ENCODE measurements at regions not wholly inside any gene's neighbourhood (a gene's known extent, or its start where the extent isn't known, plus 50 kb on each side); places are given as distances from the start of the nearest gene placed in this dataset.
A peak's percentile ranks its signal among the peaks of the same experiment; 100 is the strongest.

DNA sequence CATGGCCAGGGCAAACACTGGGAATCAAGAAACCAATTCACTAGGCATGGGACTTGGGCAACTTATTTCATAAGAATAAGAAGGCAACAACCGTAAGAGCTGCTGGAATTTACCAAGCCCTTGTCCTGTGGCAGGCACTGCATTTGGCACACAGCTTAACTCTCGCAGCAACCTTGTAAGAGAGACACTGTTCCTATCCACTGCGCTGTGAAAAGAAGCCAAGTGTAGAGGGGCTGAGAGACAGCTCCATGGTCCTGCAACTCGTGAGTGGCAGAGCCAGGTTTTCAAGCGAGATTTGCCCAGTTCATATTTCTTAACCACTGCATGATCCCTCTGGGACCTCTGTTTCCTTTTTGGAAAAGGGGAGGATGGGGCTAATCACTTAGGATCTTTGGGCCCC lies 129.3 kb upstream of the STC2 start:
- DNase-seq = no peak

DNA sequence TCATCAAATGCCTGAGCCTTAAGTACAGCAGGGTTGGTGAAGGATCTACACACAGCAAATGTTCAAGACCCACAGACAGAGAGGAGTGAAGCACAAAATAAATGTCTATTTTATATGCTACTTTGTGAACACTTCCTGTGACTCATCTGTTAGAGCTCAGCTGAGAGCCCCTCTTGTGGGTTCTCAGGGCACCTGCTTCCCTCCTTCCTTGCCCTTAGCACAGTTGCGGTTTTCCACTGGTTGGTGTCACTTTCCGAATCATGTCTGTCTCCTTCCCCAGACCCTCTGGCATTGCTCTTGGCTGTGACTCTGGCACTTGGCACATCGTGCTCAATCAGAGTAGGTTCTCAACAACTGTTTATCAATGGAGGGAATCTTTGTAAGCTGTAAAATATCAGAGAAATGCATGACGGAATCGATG lies 128.5 kb upstream of the STC2 start:
- DNase-seq = no peak

DNA sequence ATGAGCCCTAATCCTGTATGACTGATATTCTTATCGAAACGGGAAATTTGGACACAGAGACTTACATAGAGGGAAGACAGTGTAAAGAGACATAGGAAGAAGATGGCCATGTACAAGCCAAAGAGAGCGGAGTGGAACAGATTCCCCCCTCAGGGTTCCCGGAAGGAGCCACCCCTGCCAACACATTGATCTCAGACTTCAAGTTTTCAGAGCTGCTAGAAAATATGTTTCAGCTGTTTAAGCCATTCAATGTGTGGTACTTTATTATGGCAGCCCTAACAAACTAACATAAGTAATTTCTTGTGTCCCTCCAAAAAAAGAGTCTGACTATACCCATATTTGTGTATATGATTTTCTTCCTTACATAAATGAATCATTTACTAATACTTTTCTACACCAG lies 128.0 kb upstream of the STC2 start:
- DNase-seq = no peak

DNA sequence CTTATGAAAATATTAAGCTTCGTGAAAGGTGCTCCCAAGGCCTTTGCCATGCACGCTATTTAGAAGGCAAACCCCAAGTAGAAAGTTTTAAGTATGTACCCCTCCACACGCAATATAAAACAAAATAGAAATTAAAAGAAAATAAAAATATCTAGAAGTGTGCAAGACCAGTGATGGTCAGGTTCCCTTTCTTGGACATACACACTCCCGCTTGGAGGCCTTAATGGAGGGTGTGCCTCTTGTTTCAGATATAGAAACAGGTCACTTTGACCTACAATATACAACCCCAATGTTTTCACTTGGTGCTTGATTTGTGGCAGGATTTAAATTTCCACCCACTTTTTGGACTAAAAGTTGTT lies 127.4 kb upstream of the STC2 start:
- no peak for DNase-seq

DNA sequence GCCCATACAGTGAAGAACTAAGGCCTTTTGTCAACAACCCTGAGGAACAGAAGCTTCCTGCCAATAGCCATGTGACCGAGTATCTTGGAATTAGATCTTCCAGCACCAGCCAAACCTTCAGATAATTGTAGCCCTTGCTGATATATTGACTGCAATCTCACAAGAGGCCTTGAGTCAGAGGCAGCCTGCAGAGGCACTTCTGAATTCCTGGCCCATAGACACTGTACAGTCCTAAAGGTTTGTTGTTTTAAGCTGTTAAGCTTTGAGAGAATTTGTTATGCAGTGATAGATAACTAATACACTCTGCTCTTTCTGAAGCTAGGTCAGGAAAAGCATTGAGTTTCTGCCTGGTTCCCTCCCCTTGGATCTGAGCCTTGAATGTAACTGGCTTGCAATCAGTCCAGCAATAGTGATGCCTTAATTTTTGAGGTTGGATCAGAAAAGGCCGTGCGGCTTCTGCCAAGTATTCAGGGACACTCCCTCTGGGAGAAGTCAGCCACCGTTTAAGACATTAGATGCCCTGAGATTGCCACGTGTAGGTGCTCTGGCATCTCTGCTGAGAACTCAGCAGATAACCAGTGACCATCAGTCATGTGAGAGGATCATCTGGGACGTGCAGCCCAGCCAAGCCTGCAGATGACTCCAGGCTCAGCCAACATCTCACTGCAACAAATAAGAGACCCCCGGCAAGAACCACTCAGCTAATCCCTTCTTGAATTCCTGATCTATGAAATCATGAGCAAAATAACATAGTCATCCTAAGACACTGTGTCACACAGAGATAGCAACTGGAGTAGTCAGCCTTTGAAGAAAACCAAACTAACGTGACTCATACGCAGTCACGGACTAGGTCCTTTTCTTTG lies 126.8 kb upstream of the STC2 start:
- no peak for DNase-seq

DNA sequence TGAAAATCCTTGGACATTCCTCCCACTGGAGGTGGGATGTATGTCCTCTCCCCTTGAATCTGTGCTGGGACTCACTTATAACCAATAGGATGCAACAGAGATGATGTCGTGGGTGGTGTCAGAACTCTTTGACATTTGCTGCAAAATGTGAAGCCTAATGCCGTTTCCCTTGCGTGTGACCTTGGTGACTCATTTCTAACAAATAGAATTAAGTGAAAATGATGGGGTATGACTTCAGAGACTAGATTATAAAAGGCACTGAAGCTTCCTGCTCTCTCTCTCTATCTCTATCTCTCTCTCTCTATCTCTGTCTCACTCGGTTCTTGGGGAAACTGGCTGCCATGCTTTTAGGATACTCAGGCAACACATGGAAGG lies 126.1 kb upstream of the STC2 start:
- no peak for DNase-seq

DNA sequence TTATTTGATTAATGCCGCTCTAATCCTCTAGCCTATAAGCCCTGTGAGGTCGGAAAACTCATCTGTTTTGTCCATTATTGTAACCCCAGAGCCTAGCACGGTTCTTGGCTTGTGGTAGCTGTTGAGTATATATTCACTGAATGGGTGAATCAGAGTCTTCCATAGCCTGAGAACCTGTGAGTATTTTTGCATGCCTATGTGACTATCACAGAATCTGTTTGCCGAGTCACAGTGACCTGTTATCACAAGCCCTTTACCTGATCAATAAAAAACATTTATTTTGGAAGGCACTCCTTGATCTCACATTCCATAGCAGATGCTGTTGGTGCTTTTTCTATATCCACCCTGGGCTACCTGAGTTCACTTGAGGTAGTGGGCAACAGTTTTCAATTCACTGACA lies 125.0 kb upstream of the STC2 start:
- DNase-seq = no peak

DNA sequence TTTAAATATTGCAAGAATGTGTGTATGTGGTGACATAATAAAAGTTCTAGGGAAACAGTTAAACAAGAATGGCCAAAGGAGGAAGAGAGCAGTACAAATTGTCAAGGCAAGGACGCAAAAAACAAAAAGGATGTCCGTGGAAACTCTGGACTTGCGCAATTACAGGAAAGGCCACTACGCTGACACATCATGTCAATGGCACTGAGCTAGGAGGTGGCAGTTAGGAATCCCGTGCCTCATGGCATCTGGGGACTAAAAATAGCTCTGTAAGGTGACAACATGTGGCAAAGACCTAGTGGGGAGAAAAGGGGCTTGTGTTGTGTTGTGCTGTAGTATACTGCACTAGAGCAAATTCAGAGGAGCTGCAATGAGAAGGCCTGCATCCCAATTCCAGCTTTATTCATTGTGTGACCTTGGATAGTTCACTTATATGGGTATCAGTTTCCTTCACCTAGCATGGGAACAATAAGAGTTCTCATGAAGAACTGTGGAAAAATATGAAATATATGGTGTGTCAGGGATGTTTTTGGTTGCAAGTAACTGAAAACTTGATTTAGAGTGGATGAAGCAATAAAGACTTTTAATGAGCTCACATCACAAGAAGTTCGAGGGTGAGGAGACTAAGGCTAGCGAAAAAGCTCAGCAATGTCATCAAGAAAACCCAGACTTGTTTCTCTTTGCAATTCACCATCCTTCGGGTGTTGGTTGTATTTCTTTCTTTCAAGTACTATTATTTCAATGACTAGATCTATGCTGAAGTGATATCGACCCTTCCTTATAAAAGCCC lies 124.1 kb upstream of the STC2 start:
- DNase-seq = no peak

DNA sequence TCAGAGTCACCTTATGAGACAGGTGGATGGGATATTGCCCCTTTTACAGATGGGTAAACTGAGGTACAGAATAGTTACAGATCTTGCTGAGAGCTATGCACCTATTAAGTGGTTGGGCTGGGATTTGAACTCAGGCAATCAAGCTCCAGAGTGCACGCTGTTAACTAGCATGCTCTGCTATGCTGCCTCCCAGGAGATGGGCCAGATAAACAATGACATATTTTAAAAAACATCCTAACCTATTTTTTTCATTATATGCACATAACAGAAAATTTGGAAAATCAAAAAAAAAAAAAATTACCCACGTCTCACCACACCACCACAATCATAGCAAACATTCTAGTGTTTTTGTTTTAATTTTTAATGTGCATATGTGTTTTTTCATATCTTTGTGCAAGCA lies 123.4 kb upstream of the STC2 start:
- DNase-seq = no peak

DNA sequence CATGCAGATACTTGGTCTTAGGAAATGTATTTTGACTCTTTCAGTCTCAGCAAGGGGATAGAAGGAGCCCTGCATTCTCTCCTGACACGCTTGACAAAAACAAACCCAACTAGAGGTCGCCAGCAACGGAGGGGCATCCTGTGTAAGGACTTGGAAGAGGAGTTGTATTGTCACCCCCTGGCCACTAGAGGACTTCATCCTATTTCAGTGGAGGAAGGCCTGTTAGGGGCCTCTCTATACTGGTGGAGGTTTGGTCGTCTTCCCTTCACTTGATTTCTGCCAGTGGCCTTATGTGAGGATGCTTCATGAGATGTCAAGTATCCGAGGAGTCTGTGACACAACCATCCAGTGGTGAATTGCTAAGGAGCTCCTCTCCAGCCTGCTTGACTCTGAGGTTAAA lies 122.8 kb upstream of the STC2 start:
- peak; percentile 3 to 37 for DNase-seq

DNA sequence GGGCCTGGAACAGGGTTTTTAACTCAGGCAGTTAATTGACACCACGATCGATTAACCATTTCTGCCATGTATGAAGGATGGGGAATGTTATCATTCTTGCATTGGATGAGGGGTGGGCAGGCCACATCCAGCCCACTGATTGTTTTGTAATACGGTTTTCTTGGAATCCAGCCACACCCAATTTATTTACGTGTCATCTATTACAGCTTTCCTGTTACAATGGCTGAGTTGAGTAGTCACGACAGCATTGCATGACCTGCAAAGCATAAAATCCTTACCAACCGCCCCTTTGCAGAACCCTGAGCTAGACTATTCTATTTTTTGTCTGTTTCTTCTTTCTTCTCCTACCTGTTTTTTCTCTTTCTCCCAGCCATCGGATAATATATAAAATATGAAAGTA lies 122.0 kb upstream of the STC2 start:
- DNase-seq = no peak

DNA sequence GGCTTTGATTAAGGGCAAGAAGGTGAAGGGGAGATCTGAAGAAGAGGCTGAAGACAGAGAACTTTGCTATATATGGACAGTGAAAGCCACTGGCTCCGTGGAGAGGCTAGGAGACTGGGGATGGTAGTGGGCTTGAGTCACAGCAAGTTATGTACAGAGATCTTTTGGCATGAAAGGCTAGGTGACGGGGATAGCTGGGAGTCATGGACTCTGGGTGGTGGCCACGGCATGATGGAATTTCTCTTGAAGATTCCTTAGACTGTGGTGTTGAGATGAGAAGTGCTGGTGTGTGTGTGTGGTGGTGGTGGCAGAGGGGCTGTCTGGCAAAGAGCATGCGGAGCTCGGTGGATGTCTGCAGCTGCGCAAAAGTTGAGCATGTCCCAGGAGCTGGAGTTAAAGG lies 120.6 kb upstream of the STC2 start:
- no peak for DNase-seq

DNA sequence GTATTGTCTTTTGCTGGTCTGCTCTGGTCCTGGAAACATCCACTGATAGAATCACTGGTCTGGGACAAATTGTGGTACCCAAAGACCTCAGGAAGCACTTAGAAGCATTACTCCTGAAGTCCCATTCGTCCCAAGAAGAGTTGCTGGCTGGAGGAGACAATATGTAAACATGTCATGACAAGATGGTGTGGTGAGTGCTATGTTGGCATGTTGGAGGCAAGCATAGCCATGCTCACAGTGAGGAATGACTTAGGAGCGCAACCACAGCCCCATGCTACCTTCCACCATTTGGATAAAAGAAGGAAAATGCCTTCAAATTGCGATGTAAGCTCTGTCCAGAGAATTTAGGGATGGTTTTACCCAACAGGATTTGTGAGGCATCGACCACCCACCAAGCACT lies 115.8 kb upstream of the STC2 start:
- no peak for DNase-seq

DNA sequence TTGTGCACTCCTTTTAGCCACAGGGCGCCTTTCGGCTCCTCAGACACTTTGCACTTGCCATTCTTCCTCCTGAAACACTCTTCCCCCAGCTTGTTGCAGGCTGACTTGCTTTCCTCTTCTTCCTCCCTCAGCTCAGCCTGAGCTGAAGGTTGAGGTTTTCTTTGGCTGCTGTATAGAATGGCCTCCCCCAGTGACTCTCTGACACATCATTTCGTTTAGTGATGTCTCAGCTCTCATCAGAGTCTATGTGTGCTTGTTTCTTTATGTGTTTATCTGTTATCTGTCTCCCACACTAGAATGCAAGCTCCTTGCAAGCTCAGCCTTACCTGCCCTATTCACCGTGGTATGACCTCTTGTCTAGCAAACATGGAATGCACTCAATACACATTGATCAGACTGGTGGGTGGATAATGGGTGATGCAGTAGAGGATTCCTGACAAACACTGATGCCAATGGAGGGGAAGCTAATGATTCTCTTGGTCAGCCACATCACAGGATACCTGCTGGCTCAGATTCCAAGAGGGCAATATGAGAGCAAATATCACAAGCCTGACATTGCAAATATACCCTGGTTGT lies 112.9 kb upstream of the STC2 start:
- DNase-seq = no peak

DNA sequence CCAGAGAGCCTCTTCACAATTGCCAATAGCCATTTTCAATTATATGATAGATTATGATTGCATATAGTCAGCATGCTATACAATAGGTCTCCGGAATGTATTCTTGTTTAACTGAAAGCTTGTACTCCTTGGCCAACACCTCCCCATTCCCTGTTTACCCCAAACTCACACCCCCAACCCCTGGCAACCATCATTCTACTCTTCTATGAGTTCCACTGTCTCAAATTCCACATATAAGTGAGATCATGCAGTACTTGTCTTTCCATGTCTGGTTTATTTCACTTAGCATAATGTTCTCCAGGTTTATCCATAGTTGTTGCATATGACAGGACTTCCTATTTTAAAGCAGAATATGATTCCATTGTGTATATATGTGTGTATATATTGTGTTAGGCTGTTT lies 110.7 kb upstream of the STC2 start:
- DNase-seq = no peak

DNA sequence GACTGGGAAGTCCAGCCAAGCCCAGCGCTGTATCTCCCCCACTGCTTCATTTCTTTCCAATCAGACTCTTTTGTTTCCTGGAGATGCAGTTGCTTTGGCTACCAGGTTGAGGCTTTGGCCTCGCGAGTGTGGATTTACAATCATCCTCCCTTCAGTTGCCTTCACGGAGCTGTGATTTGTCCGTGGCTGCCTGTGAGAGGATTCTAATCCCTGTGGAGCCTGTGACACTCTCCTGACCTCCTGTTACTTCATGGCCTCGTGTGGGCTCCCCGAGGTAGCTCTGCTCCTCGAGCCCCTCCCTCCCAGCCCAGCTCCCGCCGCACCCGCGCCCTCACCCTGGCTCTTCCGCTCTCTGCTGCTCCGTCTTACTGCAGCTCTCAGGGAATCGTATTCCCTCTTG lies 107.2 kb upstream of the STC2 start:
- DNase-seq = no peak

DNA sequence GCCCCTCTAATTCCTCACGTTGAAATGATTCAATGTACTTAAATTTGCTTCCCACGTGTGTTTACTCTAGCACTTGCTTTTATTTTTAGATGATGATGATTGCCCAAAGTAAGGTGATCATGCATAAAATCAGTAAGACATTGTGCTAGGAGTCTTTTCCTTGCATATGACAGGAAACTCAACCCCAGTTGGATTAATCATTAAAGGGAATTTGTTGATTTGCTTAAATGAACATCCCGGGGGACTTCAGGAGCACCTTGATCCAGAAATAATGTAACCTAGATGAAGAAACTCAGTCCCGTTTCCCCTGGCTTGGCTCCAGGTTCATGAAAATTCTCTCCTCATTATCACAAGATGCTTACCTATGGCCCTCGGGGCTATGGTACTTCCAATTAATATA lies 106.1 kb upstream of the STC2 start:
- DNase-seq = no peak

DNA sequence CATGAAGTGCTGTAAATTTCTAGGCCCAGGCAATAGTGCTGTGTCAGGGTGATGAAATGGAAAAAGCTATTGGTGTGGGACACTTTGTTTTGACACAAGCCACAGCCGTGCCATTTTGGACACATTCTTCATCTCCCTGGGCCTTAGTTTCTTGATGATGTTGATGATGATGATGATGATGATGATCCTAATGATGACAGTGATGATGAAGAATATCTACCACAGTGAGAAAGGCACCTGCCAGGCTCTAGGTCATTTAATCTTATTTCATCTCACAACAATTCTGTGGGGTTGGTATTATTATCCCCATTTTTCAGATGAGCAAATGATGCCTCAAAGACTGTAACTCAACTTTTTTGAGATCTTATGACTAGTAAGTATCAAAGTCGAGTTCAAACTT lies 102.2 kb upstream of the STC2 start:
- no peak for DNase-seq

DNA sequence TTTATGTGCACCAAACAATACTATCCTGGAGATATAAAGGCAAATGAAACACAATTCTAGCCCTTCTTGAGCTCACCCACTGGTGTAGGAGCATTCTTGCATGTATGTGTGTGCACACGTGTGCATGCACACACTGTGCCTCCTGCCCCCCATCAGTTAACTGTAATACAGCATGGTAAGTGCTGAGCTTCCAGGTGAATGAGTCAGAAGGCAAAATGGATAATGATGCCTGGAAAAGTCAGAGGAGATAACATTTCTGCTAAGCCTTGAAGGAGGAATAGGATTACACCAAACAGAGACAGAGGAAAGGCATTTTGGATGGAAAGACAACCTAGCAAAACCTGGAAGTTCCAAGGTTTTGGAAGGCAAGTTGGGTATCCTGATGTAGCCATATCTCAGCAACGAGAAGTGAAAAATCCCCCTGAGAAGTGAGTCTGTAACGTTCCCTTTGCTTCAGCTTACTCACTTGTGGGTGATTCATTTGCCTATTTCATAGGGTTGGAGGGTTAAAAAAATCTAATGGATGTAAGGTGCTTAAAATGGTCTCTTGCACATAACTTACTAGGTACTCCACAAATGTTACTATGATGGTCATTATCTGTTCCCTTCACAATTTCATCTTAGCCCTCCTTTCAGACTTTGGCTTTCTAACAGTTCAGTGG lies 101.4 kb upstream of the STC2 start:
- no peak for DNase-seq

DNA sequence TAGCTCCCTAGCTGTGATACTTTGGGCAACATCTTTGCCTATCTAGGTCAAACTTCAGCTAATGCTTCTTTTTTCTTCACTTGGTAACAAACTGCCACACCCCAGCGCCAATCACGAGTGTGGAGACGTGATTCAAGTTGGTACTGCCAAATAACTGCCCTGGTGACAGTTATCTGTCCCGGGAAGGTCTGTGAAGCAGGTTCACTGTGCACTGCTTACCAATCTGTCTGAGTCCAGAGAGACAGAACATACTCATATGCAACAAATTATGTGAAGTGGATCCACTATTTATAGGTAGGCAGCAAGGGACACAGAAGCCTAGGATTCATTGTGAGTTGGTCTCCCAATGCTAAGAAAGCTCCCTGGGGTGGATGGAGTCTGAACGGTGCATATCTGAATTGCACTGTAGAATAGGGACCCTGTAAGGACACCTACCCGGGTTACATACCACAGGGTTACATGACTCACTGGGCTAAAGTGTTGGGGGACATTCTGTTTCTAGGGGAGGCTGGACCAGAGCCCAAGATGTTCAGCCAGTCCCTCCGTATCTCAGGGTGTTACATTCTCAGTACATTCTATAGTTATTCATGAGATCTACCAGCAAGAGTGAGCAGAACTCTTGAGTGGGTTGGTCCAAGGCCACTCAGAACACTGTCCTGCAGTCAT lies 95.4 kb upstream of the STC2 start:
- DNase-seq = no peak

DNA sequence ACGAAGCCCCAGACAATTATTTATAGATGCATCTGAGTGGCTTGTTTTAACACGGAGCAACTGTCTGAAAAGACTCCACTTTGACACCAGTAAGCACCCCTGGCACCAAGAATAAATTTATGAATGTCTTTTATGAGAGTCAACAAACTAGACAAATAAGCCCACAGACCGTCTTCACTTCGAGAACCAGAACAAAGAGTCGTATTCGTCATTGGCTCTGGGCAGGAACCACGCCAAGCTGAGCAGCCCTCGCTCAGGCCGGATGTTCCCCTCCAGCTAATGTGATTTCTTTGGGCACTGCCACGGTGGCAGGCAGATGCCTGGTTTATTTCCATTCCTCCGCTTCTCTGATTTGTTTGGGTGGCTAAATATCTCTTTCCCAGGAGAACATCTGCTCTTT lies 91.9 kb upstream of the STC2 start:
- DNase-seq = no peak

DNA sequence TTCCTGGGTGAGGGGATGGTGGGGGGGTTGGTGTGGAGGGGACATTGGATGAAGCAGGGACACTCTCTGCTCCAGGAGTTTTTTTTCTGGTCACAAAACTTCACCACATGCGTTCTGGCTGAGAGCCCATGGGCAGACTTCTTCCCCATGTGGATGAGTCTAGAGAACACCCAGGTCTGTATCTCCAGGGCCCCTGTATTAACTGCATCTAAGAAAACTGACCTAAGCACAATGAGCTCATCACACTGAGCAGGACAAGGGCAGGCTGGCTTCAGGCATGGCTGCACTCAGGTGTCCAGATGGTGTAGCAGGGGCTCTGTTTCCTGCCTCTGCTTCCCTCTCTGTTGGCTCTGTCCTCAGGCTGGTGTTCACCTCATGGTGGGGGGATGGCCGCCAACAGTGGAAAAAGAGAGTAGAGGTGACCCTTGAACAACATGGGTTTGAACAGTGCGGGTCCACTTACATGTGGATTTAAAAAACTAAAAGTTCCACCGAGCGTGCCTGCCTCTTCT lies 85.3 kb upstream of the STC2 start:
- DNase-seq = no peak

DNA sequence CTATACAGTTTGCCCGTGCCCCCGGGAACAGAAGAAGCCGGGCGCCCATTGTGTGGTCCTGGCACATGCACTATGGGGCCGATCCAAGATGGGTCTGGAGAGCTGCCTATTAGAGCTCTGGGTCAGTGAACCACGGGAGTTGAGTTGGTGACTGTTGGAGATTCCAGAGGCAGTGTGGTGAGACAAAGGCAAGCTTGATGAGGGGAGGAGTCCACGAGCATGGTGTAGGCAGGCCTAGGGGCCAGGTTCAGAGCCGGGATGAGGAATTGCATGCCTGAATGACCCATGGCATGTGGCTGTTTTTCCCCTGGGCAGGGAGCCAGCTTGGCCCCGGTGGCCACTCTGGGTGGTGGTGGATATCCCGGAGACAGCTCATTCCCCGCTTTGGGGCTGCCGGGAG lies 84.4 kb upstream of the STC2 start:
- DNase-seq = no peak

Data from NCI-H524 (cell line).